ENCODE measurements at regions not wholly inside any gene's neighbourhood (a gene's known extent, or its start where the extent isn't known, plus 50 kb on each side); places are given as distances from the start of the nearest gene placed in this dataset.

- TF ChIP-seq XRCC5 (optimal IDR thresholded peaks at IDR 0.05; ENCODE audit: low read length) (peak; percentile 58), RXRB (CRISPR knock-in tag; IDR thresholded peaks at IDR 0.05; ENCODE audit: borderline replicate concordance) (0 out of 2 replicates have a peak, but pooled peaks have one; percentile 25), EHMT2 (IDR thresholded peaks at IDR 0.05; ENCODE audit: borderline replicate concordance, low read depth, low read length) (no peak), ZNF501 (CRISPR knock-in tag; IDR thresholded peaks at IDR 0.05) (peak; percentile 34; the same call in 1 of the 2 replicates)
Measured at GRCh38 chr6:166775180-166775922, 148.3 kb upstream of the RPS6KA2 start (continued).

DNA sequence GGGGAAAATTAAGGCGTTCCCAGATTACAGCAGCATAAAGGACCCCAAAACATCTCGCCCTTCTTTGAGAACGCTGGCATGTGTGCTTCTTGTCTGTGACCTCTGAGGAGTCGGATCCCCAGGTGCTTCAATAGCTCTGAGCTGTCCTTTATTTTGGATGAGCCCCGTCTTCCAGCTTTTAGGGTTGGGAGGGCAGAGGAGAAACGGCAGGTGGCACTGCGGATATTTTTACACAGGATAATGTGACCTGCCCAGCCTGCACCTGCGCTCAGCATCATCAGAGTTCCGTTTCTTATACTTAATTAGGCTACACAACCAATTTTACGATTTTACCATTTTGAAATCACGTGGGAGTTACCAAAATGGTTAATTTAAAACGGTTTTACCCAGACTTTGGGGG, 147.7 kb upstream of the RPS6KA2 start:
- BruUV-seq (replicated peaks) = no TSS peak
- TF ChIP-seq ATAD3A (CRISPR knock-in tag; IDR thresholded peaks at IDR 0.05) (no peak), ZNF780A (CRISPR knock-in tag; IDR thresholded peaks at IDR 0.05) (no peak), BCLAF1 (IDR thresholded peaks at IDR 0.05) (no peak), ZMYM3 (CRISPR knock-in tag; IDR thresholded peaks at IDR 0.05) (no peak), SPEN (CRISPR knock-in tag; IDR thresholded peaks at IDR 0.05; ENCODE audit: low read depth) (no peak), ZNF256 (CRISPR knock-in tag; conservative IDR thresholded peaks at IDR 0.05) (no peak)
- TF ChIP-seq, protein P1, sequence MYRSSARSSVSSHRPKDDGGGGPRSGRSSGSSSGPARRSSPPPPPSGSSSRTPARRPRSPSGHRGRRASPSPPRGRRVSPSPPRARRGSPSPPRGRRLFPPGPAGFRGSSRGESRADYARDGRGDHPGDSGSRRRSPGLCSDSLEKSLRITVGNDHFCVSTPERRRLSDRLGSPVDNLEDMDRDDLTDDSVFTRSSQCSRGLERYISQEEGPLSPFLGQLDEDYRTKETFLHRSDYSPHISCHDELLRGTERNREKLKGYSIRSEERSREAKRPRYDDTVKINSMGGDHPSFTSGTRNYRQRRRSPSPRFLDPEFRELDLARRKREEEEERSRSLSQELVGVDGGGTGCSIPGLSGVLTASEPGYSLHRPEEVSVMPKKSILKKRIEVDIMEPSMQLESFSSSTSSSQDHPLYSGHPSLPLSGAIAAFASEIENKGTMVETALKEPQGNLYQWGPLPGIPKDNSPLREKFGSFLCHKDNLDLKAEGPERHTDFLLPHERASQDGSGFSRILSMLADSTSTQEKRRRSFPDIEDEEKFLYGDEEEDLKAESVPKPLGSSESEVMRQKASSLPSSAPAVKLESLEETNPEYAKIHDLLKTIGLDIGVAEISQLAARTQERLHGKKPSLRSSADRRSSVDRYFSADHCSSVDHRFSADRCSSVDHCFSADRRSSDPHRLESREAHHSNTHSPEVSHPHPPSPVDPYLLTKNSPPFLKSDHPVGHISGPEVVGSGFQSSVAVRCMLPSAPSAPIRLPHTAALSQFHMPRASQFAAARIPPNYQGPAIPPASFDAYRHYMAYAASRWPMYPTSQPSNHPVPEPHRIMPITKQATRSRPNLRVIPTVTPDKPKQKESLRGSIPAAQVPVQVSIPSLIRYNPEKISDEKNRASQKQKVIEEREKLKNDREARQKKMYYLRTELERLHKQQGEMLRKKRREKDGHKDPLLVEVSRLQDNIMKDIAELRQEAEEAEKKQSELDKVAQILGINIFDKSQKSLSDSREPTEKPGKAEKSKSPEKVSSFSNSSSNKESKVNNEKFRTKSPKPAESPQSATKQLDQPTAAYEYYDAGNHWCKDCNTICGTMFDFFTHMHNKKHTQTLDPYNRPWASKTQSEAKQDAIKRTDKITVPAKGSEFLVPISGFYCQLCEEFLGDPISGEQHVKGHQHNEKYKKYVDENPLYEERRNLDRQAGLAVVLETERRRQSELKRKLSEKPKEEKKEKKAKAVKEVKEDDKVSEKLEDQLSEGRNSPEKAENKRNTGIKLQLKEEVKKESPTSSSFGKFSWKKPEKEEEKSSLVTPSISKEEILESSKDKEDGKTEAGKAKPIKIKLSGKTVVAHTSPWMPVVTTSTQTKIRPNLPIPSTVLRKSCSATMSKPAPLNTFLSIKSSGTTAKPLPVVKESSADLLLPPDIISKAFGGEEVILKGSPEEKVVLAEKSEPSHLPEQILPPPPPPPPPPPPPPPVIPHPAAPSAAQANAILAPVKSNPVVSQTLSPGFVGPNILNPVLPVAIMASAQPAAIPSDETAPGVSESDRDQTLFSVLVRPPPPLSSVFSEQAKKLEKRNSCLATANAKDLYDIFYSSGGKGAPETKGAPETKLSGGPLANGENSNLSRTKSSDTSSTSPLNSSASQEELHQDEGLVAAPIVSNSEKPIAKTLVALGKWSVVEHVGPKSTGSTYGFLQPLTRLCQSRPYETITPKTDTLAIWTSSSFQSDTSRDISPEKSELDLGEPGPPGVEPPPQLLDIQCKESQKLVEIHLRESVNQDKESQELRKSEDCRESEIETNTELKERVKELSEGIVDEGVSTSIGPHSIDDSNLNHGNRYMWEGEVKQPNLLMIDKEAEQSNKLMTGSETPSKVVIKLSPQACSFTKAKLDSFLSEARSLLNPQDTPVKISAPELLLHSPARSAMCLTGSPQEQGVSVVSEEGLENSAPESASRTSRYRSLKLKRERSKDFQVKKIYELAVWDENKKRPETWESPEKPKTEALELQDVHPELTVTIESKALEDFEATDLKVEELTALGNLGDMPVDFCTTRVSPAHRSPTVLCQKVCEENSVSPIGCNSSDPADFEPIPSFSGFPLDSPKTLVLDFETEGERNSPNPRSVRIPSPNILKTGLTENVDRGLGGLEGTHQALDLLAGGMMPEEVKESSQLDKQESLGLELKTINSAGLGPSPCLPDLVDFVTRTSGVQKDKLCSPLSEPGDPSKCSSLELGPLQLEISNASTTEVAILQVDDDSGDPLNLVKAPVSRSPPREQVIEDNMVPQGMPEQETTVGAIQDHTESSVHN (CRISPR knock-in tag; IDR thresholded peaks at IDR 0.05) = no peak

More for the DNA sequence above, 147.7 kb upstream of the RPS6KA2 start:
- peaks cover 5% of the 10 kb centered on the region for H3K4me1 ChIP-seq (ENCODE audit: insufficient read depth, low read length)
- H3K9me3 ChIP-seq (ENCODE audit: low read length) = no peaks in the 10 kb centered on the region
- no peaks in the 10 kb centered on the region for H3K36me3 ChIP-seq (replicated peaks in 1 of 2; ENCODE audit: control insufficient read depth in 1 of 2, insufficient read depth in 2 of 2, low read length in 2 of 2)
- CTCF ChIA-PET (ENCODE audit: low intra/inter-chr PET ratio, low total read pairs) = interaction anchor here (1.1 to 1.7 kb wide), 2 partner anchors 215 to 368 kb away, joined by 5 to 7 read pairs; no protein-coding TSS in a partner anchor
- intact Hi-C loops (cut with micrococcal nuclease; ENCODE audit: unreplicated experiment) (loop anchor here (1.0 to 5.0 kb wide), 2 partner anchors 215 to 1008 kb away; no protein-coding TSS in a partner anchor), in situ Hi-C loops (cut with HindIII; ENCODE audit: extremely low pct_ligation_motif_present, low pct_unique_long_range_greater_than_20kb) (loop anchor here (5.0 kb wide), 2 partner anchors 213 to 368 kb away; no protein-coding TSS in a partner anchor)
- no peak overlapping the region for H3K4me3 ChIP-seq (replicated peaks in 1 of 3; ENCODE audit: insufficient read depth in 1 of 3, low read depth in 2 of 3, low read length in 3 of 3)
- WGBS (ENCODE audit: low lambda C conversion rate) = 29% methylated on average over 12 of the region's 12 CpGs
- H3K79me2 ChIP-seq (ENCODE audit: insufficient read depth, low read length) = no peaks in the 10 kb centered on the region
- H2AFZ ChIP-seq (ENCODE audit: low read length) = no peak overlapping the region
- no peak overlapping the region for H3K9ac ChIP-seq (ENCODE audit: insufficient read depth, low read depth, low read length)
- peaks cover 0 to 74% of the 10 kb centered on the region in 2 experiments; a peak in 4 of 5 replicates for H3K27me3 ChIP-seq (ENCODE audit: control insufficient read depth in 1 of 2, insufficient read depth in 2 of 2, low read length in 2 of 2)
- DNase-seq (ENCODE audit: low spot score) (no peak), FAIRE-seq (no peak), ATAC-seq (no peak)
- POLR2A ChIA-PET = no interaction called here
- H3K27ac ChIP-seq (ENCODE audit: extremely low read length, insufficient read depth, low read length) = no peak overlapping the region
- H4K20me1 ChIP-seq (ENCODE audit: insufficient read depth, low read length) = no peaks in the 10 kb centered on the region; the same call in 1 of the 2 replicates
- H3K4me2 ChIP-seq (ENCODE audit: low read depth, low read length) = no peak overlapping the region

Data from HepG2 (cell line).